Fibroblast of pulmonary artery (primary cell): ENCODE measurements at regions not wholly inside any gene's neighbourhood (a gene's known extent, or its start where the extent isn't known, plus 50 kb on each side); places are given as distances from the start of the nearest gene placed in this dataset.
A peak's percentile ranks its signal among the peaks of the same experiment; 100 is the strongest.

Experiments
- DNase-seq: peaks from one replicate; pipeline ENCODE4 v3.0.0-alpha.2; 2010; ENCODE audit warnings: low read depth
- H3K4me3 ChIP-seq: replicated peaks from 2 replicates; pipeline ENCODE4 v1.5.1; 2011; ENCODE audit warnings: low read depth, mild to moderate bottlenecking, control low read depth, low read length, moderate library complexity
- CTCF ChIP-seq: IDR thresholded peaks from 2 replicates; pipeline ENCODE4 v1.5.1; 2011; ENCODE audit warnings: mild to moderate bottlenecking, control low read depth, low read length, inconsistent platforms; ENCODE audit errors: missing control alignments

GRCh38 chr2:138137949-138138348 lies 173.7 kb downstream of the HNMT start:
- no peak for DNase-seq
- TF ChIP-seq CTCF: no peak
- no peak overlapping the region for H3K4me3 ChIP-seq

- peak; percentile 25 for DNase-seq
- no peak for TF ChIP-seq CTCF
- H3K4me3 ChIP-seq: no peak overlapping the region
Measured at GRCh38 chr2:138147796-138148195, 183.5 kb downstream of the HNMT start.

- no peak for TF ChIP-seq CTCF
- DNase-seq: no peak
- H3K4me3 ChIP-seq: no peak overlapping the region
Measured at GRCh38 chr2:138155304-138155703, 191.0 kb downstream of the HNMT start.

- no peak for TF ChIP-seq CTCF
- DNase-seq: no peak
- H3K4me3 ChIP-seq: no peak overlapping the region
Measured at GRCh38 chr2:138157372-138157771, 193.1 kb downstream of the HNMT start.

GRCh38 chr2:138170485-138170884 lies 206.2 kb downstream of the HNMT start:
- no peak for DNase-seq
- TF ChIP-seq CTCF: no peak

GRCh38 chr2:138171244-138171643 lies 207.0 kb downstream of the HNMT start:
- H3K4me3 ChIP-seq: no peak overlapping the region
- no peak for DNase-seq
- no peak for TF ChIP-seq CTCF

More at GRCh38 chr2:138170485-138170884, 206.2 kb downstream of the HNMT start:
- H3K4me3 ChIP-seq: no peak overlapping the region

GRCh38 chr2:138175066-138175465 lies 210.8 kb downstream of the HNMT start:
- no peak for TF ChIP-seq CTCF
- DNase-seq: no peak
- H3K4me3 ChIP-seq: no peak overlapping the region
